Mesenchymal stem cell (in vitro differentiated cells and primary cell): ENCODE measurements at regions not wholly inside any gene's neighbourhood (a gene's known extent, or its start where the extent isn't known, plus 50 kb on each side); places are given as distances from the start of the nearest gene placed in this dataset.
A peak's percentile ranks its signal among the peaks of the same experiment; 100 is the strongest.

Source experiments
- DNase-seq: peaks from one replicate; pipeline ENCODE4 v3.0.0-alpha.2; 2013
- H2AFZ ChIP-seq: one replicate; pipeline ENCODE4 v1.6.1; 2013; ENCODE audit warnings: low read depth, mild to moderate bottlenecking, control low read depth, inconsistent platforms, low read length, moderate library complexity
- H2AK5ac ChIP-seq: 2 replicates; pipeline ENCODE4 v1.6.1; 2013; ENCODE audit warnings: low read length, moderate library complexity, mild to moderate bottlenecking, inconsistent platforms; ENCODE audit not compliant: severe bottlenecking
- H2BK120ac ChIP-seq: one replicate; pipeline ENCODE4 v1.6.1; 2013; ENCODE audit warnings: low read depth, mild to moderate bottlenecking, inconsistent platforms, low read length, moderate library complexity
- H2BK12ac ChIP-seq, 2 experiments: one replicate each; pipeline ENCODE4 v1.6.1; 2013; ENCODE audit warnings: inconsistent platforms in 2 of 2, low read length in 2 of 2, mild to moderate bottlenecking in 2 of 2, moderate library complexity in 2 of 2, control low read depth in 1 of 2
- H2BK15ac ChIP-seq: one replicate; pipeline ENCODE4 v1.6.1; 2013; ENCODE audit warnings: mild to moderate bottlenecking, low read depth, inconsistent platforms; ENCODE audit not compliant: poor library complexity, severe bottlenecking
- H2BK5ac ChIP-seq: 2 replicates; pipeline ENCODE4 v1.6.1; 2013; ENCODE audit warnings: low read depth, mild to moderate bottlenecking, low read length, control low read depth, inconsistent platforms; ENCODE audit not compliant: poor library complexity, severe bottlenecking
- H3K14ac ChIP-seq, 2 experiments: one replicate each; pipeline ENCODE4 v1.6.1; 2013; ENCODE audit warnings: inconsistent platforms in 2 of 2, low read length in 2 of 2, control low read depth in 1 of 2, mild to moderate bottlenecking in 1 of 2, moderate library complexity in 1 of 2
- H3K18ac ChIP-seq, 2 experiments: one replicate each; pipeline ENCODE4 v1.6.1; 2013; ENCODE audit warnings: inconsistent platforms in 2 of 2, low read length in 2 of 2, control low read depth in 1 of 2, low read depth in 1 of 2, mild to moderate bottlenecking in 1 of 2
- H3K23ac ChIP-seq, 2 experiments: one replicate each; pipeline ENCODE4 v1.6.1; 2013; ENCODE audit warnings: inconsistent platforms in 2 of 2, low read length in 2 of 2, mild to moderate bottlenecking in 2 of 2, moderate library complexity in 2 of 2, control low read depth in 1 of 2
- H3K27ac ChIP-seq: 2 replicates; pipeline ENCODE4 v1.5.1; 2013; ENCODE audit warnings: mild to moderate bottlenecking, moderate library complexity, low read length, control low read depth, inconsistent platforms; ENCODE audit not compliant: poor library complexity, severe bottlenecking
- H3K27me3 ChIP-seq, 2 experiments: 2 replicates each; pipeline versions ENCODE4 v1.6.1 to v1.7.0; 2013; ENCODE audit warnings: low read length in 2 of 2, mild to moderate bottlenecking in 2 of 2, moderate library complexity in 2 of 2, control low read depth in 1 of 2, inconsistent platforms in 1 of 2; ENCODE audit not compliant: control insufficient read depth in 1 of 2, insufficient read depth in 1 of 2
- H3K36me3 ChIP-seq, 2 experiments: 2 replicates each; pipeline versions ENCODE4 v1.6.1 to v1.7.0; 2013; ENCODE audit warnings: low read length in 2 of 2, control low read depth in 1 of 2, inconsistent platforms in 1 of 2, low read depth in 1 of 2, mild to moderate bottlenecking in 1 of 2; ENCODE audit not compliant: insufficient read depth in 2 of 2, control insufficient read depth in 1 of 2
- H3K4ac ChIP-seq, 2 experiments: one replicate each; pipeline ENCODE4 v1.6.1; 2013; ENCODE audit warnings: inconsistent platforms in 2 of 2, low read length in 2 of 2, mild to moderate bottlenecking in 2 of 2, moderate library complexity in 2 of 2, control low read depth in 1 of 2, low read depth in 1 of 2
- H3K4me1 ChIP-seq: 2 replicates; pipeline ENCODE4 v1.6.1; 2013; ENCODE audit warnings: low read depth, low read length, control low read depth; ENCODE audit not compliant: control insufficient read depth, insufficient read depth
- H3K4me2 ChIP-seq: 2 replicates; pipeline ENCODE4 v1.6.1; 2013; ENCODE audit warnings: low read length, mild to moderate bottlenecking, inconsistent platforms; ENCODE audit not compliant: poor library complexity, severe bottlenecking
- H3K4me3 ChIP-seq, 2 experiments: 2 replicates each; pipeline versions ENCODE4 v1.5.1 to v1.7.0; 2013; ENCODE audit warnings: low read length in 2 of 2, mild to moderate bottlenecking in 2 of 2, control low read depth in 1 of 2, low read depth in 1 of 2; ENCODE audit not compliant: insufficient read depth in 1 of 2
- H3K79me1 ChIP-seq: replicated peaks from 2 replicates; pipeline ENCODE4 v1.6.1; 2013; ENCODE audit warnings: mild to moderate bottlenecking, control low read depth, low read length, inconsistent platforms; ENCODE audit not compliant: poor library complexity, severe bottlenecking
- H3K9ac ChIP-seq: 2 replicates; pipeline ENCODE4 v1.7.0; 2013; ENCODE audit warnings: mild to moderate bottlenecking, low read length, moderate library complexity
- H3K9me3 ChIP-seq: 2 replicates; pipeline ENCODE4 v1.7.0; 2013; ENCODE audit warnings: mild to moderate bottlenecking, low read length; ENCODE audit not compliant: control insufficient read depth
- H4K8ac ChIP-seq: one replicate; pipeline ENCODE4 v1.6.1; 2013; ENCODE audit warnings: inconsistent platforms, mild to moderate bottlenecking, low read length, moderate library complexity
- H4K91ac ChIP-seq: one replicate; pipeline ENCODE4 v1.6.1; 2013; ENCODE audit warnings: mild to moderate bottlenecking, low read length, inconsistent platforms
- WGBS: methylation state at CpG from one replicate; pipeline ENCODE4 v1.1.7; 2013; ENCODE audit warnings: mixed read lengths; 5-methylcytosine and 5-hydroxymethylcytosine counted together

DNA sequence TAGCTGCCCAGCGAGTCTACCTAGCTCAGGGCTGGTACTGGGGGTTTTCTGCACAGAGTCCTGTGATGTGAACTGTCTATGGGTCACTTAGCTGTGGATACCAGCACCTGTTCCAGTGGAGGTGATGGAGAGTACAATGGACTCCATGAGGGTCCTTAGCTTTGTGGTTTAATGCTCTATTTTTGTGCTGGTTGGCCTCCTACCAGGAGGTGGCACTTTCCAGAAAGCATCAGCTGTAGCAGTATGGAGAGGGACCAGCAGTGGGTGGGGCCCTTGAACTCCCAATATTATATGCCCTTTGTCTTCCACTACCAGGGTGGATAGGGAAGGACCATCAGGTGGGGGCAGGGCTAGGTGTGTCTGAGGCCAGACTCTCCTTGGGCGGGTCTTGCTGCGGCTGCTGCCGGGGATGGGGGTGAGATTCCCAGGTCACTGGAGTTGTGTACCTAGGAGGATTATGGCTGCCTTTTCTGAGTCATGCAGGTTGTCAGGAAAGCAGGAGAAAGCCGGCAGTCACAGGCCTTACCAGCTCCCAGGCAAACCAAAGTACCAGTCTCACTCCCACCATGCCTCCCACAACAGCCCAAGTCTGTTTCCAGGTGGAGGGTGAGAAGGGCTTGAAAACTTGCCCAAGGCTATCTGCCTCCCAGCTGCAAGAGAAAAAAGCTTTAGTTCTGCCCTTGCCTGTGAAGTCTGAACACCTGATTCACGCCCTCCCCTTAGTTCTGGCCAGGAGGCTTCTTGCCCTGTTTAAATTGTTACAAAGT is 163.0 kb upstream of the NUDT4 start:
- Histone ChIP-seq H3K4ac (no peak overlapping the region), H2BK12ac (no peak overlapping the region), H3K36me3 (no peaks in the 10 kb centered on the region), H3K14ac (no peak overlapping the region), H3K4me2 (no peak overlapping the region), H4K8ac (no peak overlapping the region), H3K79me1 (no peaks in the 10 kb centered on the region), H3K18ac (no peak overlapping the region), H2BK120ac (no peak overlapping the region), H3K4me3 (no peak overlapping the region), H2AFZ (no peak overlapping the region), H3K23ac (no peak overlapping the region), H2AK5ac (no peak overlapping the region), H3K27ac (no peak overlapping the region), H4K91ac (no peak overlapping the region), H3K27me3 (no peaks in the 10 kb centered on the region), H2BK5ac (no peak overlapping the region), H2BK15ac (no peak overlapping the region), H3K9me3 (no peaks in the 10 kb centered on the region), H3K9ac (no peak overlapping the region), H3K4me1 (no peaks in the 10 kb centered on the region)
- 97% methylated on average over 3 of the region's 6 CpGs for WGBS
- no peak for DNase-seq

DNA sequence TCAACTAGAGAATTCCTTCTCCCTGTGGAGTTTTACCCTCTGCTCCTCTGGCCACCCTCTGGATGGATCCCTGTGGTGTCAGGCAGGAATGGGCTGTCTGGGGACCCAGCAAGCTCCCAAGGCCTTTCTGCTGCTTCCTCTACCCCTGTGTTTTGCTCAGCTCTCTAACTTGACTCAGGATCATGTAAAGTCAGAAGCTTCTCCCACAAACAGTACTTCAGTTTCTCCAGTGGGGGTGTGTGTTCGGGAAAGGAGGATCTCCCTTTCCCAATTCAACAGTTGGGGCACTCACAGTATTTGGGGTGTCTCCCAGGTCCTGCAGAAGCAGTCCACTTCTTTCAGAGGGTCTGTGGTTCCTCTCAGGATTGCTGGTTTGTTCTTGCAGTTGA is 162.4 kb upstream of the NUDT4 start:
- H3K23ac ChIP-seq = no peak overlapping the region
- H3K4ac ChIP-seq = no peak overlapping the region
- H3K4me2 ChIP-seq = no peak overlapping the region
- no peaks in the 10 kb centered on the region for H3K4me1 ChIP-seq
- no peak overlapping the region for H3K14ac ChIP-seq
- whole genome bisulfite sequencing = 100% methylated on average over 1 of the region's 1 CpG
- H3K36me3 ChIP-seq = no peaks in the 10 kb centered on the region
- DNase-seq = no peak
- no peak overlapping the region for H4K91ac ChIP-seq
- no peak overlapping the region for H2AFZ ChIP-seq
- no peak overlapping the region for H3K27ac ChIP-seq
- H3K9ac ChIP-seq = no peak overlapping the region
- H2BK120ac ChIP-seq = no peak overlapping the region
- H3K4me3 ChIP-seq = no peak overlapping the region
- H3K18ac ChIP-seq = no peak overlapping the region
- no peak overlapping the region for H2BK5ac ChIP-seq
- no peaks in the 10 kb centered on the region for H3K27me3 ChIP-seq
- no peak overlapping the region for H2BK12ac ChIP-seq
- H2AK5ac ChIP-seq = no peak overlapping the region
- H3K79me1 ChIP-seq = no peaks in the 10 kb centered on the region
- no peak overlapping the region for H2BK15ac ChIP-seq
- H4K8ac ChIP-seq = no peak overlapping the region
- H3K9me3 ChIP-seq = no peaks in the 10 kb centered on the region

DNA sequence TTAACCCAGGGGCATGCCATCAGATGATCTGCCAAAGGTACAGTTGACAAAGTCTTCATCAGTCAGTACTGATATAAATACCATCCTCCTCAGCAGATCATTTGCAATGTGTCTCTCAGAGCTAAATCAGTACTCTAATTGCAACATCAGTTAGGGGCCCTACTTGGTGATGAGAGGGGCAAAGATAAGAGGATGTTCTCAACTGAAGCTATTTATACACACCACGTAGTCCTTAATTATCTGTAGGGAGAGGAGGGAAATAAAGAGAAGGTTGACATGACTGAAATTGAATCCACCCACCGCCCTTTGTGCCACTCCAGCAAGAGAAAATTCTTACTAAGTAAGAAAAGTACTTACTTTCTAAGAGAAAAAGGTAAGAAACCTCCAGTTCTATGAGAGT is 157.8 kb upstream of the NUDT4 start:
- no peaks in the 10 kb centered on the region for H3K36me3 ChIP-seq
- H3K4me2 ChIP-seq = no peak overlapping the region

DNA sequence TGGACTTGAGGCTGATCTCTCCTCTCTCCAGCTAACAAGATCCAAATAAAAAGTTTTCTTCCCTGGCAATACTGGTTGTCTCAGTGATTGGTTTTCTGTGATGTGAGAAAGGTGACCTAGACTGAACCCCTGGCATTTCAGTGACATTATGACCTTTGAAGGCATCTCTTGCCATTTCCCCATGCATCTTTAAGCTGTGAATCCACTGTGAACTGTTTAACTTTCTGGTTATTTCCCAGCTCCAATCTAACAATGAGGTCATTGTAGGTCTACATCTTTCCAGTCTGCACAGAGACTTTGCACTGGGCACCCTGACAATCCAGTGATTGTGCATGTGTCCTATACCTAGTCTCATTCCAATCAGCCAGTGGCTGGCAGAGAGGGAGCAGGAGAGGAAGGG is 155.9 kb upstream of the NUDT4 start:
- H3K9ac ChIP-seq = no peak overlapping the region
- H3K4ac ChIP-seq = no peak overlapping the region
- no peaks in the 10 kb centered on the region for H3K79me1 ChIP-seq
- H3K4me2 ChIP-seq = no peak overlapping the region
- H3K4me3 ChIP-seq = no peak overlapping the region
- no peak overlapping the region for H2BK12ac ChIP-seq
- H3K18ac ChIP-seq = peak overlapping the region in 1 of 2 experiments; percentile 49
- H2BK15ac ChIP-seq = no peak overlapping the region
- no peaks in the 10 kb centered on the region for H3K4me1 ChIP-seq
- no peaks in the 10 kb centered on the region for H3K9me3 ChIP-seq
- no peak for DNase-seq
- no peaks in the 10 kb centered on the region for H3K36me3 ChIP-seq
- no peak overlapping the region for H2BK5ac ChIP-seq
- no peak overlapping the region for H2AFZ ChIP-seq
- no peak overlapping the region for H3K14ac ChIP-seq
- H2AK5ac ChIP-seq = no peak overlapping the region
- H2BK120ac ChIP-seq = no peak overlapping the region
- no peaks in the 10 kb centered on the region for H3K27me3 ChIP-seq
- no peak overlapping the region for H3K27ac ChIP-seq
- no peak overlapping the region for H4K8ac ChIP-seq
- peak overlapping the region; percentile 72 for H4K91ac ChIP-seq
- H3K23ac ChIP-seq = no peak overlapping the region

More for the DNA sequence above, 157.8 kb upstream of the NUDT4 start:
- H3K9ac ChIP-seq = no peak overlapping the region
- no peak for DNase-seq
- no peaks in the 10 kb centered on the region for H3K27me3 ChIP-seq
- no peak overlapping the region for H4K8ac ChIP-seq
- no peak overlapping the region for H2AFZ ChIP-seq
- no CpG with 5 or more reads among the region's 2 CpGs for WGBS
- H3K18ac ChIP-seq = no peak overlapping the region
- no peak overlapping the region for H2BK12ac ChIP-seq
- no peak overlapping the region for H3K23ac ChIP-seq
- no peak overlapping the region for H3K4ac ChIP-seq
- no peak overlapping the region for H4K91ac ChIP-seq
- no peak overlapping the region for H3K14ac ChIP-seq
- no peak overlapping the region for H3K27ac ChIP-seq
- no peak overlapping the region for H3K4me3 ChIP-seq
- H3K79me1 ChIP-seq = no peaks in the 10 kb centered on the region
- no peaks in the 10 kb centered on the region for H3K4me1 ChIP-seq
- H2BK120ac ChIP-seq = no peak overlapping the region
- H3K9me3 ChIP-seq = no peaks in the 10 kb centered on the region
- H2BK5ac ChIP-seq = no peak overlapping the region
- H2AK5ac ChIP-seq = no peak overlapping the region
- no peak overlapping the region for H2BK15ac ChIP-seq
